ENCODE measurements at regions not wholly inside any gene's neighbourhood (a gene's known extent, or its start where the extent isn't known, plus 50 kb on each side); places are given as distances from the start of the nearest gene placed in this dataset.

- TF ChIP-seq CTCF (IDR thresholded peaks at IDR 0.05) = no peak
- TF ChIP-seq POLR2A (IDR thresholded peaks at IDR 0.05) = no peak
Observed at GRCh38 chr4:89420507-89420906, 112.9 kb upstream of the GPRIN3 start.

Data from thyroid gland (tissue), 4 donors.